ENCODE measurements at regions not wholly inside any gene's neighbourhood (a gene's known extent, or its start where the extent isn't known, plus 50 kb on each side); places are given as distances from the start of the nearest gene placed in this dataset.
"Not testable (repeated sequence)": the region's sequence is repeated elsewhere in the genome, so short reads cannot be mapped to it uniquely, and the experiment has no call there.

DNA sequence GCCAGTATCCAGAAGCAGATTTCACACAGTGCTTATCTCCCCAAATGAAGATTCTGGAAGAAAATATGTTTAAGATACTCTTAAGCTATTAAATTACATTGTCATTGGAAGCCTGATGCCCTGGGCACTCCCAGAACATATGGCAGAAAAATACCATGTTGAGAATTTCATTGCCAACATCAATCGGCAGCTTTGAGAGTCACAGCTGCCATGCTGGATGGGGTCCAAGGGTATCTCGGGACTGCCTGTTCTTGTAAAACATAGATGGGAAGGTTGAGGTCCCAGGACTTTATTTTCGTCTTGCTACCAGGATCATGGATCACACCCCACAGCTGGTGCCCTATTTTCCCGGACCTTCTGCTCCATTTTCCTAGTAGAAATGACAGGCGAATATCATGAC lies 632.5 kb downstream of the SUCLG1 start:
- no peak for DNase-seq
- Mint-ChIP-seq H3K27me3 (ENCODE audit: low read depth) (no peaks in the 10 kb centered on the region), H3K4me1 (ENCODE audit: low read depth) (no peaks in the 10 kb centered on the region), H3K27ac (no peak overlapping the region), H3K9me3 (no peaks in the 10 kb centered on the region), H3K36me3 (ENCODE audit: insufficient read depth in 2 of 2) (no peaks in the 10 kb centered on the region), H3K4me3 (no peak overlapping the region)
- ATAC-seq (replicated peaks in 1 of 2) = no peak

DNA sequence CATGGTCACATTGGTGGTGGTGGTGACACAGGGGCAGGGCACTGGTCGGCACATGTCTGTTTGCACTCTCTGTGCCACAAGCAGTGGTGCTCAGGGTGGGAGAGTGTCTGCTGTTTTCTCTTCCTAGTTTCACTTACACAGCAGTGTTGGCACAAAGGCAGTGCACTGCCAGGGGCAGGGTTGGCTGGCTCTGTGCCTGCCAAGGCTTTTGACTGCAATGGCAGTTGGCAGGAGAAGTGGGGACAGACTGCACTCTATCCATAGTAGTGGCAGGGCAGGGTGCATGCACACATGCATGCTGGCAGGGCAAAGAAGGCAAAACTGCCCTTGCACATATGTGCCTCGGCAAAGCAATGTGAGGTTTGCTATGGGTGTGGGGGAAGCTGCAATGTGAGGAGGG lies 635.9 kb downstream of the SUCLG1 start:
- H3K27ac Mint-ChIP-seq = no peak overlapping the region
- no peaks in the 10 kb centered on the region for H3K9me3 Mint-ChIP-seq
- H3K36me3 Mint-ChIP-seq (ENCODE audit: insufficient read depth in 2 of 2) = no peaks in the 10 kb centered on the region
- no peaks in the 10 kb centered on the region for H3K4me1 Mint-ChIP-seq (ENCODE audit: low read depth)
- DNase-seq (no peak), ATAC-seq (replicated peaks in 1 of 2) (no peak)
- H3K4me3 Mint-ChIP-seq = no peak overlapping the region
- no peaks in the 10 kb centered on the region for H3K27me3 Mint-ChIP-seq (ENCODE audit: low read depth)

DNA sequence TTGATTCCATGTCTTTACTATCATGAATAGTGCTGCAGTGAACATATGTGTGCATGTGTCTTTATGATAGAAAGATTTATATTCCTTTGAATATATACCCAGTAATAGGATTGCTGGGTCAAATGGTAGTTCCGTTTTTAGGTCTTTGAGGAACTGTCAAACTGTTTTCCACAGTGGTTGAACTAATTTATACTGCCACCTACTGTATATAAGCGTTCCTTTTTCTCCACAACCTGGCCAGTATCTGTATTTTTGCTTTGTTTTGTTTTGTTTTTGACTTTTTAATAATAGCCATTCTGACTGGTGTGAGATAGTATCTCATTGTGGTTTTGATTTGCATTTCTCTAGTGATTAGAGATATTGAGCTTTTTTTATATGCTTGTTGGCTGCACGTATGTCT lies 641.6 kb downstream of the SUCLG1 start:
- Mint-ChIP-seq H3K36me3 (ENCODE audit: insufficient read depth in 2 of 2) (no peaks in the 10 kb centered on the region), H3K27me3 (ENCODE audit: low read depth) (no peaks in the 10 kb centered on the region), H3K27ac (no peak overlapping the region), H3K9me3 (no peaks in the 10 kb centered on the region), H3K4me1 (ENCODE audit: low read depth) (no peaks in the 10 kb centered on the region), H3K4me3 (no peak overlapping the region)
- DNase-seq (no peak), ATAC-seq (replicated peaks in 1 of 2) (no peak)

DNA sequence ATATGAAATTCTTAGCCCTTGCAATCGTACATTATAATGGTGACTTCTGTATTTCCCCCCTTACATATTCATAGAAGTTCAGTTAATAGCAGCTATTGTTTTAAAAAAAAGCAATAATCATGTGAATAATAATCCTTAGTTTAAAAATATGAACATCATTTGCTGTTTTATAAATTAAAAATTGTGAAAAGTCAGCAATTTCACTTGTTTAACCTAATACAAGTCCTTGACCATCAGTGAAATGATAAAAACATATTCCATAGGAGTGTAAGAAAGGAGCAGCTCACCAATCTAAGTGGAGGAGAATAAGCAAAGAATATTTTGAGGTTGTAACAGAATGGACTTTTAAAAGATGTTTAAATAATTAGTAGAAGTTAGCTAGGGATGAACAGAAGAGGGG lies 650.2 kb downstream of the SUCLG1 start:
- ATAC-seq (replicated peaks in 1 of 2) (no peak), DNase-seq (no peak)
- Mint-ChIP-seq H3K4me3 (no peak overlapping the region), H3K27me3 (ENCODE audit: low read depth) (no peaks in the 10 kb centered on the region), H3K4me1 (ENCODE audit: low read depth) (no peaks in the 10 kb centered on the region), H3K9me3 (no peaks in the 10 kb centered on the region), H3K27ac (no peak overlapping the region), H3K36me3 (ENCODE audit: insufficient read depth in 2 of 2) (no peaks in the 10 kb centered on the region)

DNA sequence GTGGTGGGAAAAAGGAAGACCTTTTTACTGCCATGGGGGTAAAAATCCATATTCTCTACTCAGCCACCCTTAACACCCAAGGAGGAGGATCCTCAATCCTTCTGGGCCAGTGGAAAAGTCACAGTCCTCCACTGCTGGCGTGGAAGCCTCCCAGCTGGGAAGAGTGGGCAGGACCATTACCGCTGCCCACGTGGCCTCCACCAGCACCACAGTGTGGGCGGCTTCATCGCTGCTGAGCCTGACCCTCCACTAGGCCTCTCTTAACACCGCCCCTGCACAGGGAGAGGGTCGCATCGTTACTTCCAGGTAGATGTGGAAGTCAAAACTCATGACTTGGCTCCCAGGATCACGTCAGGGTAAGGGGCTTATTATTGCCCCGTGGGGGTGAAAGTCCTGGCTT lies 656.5 kb downstream of the SUCLG1 start:
- DNase-seq (no peak), ATAC-seq (replicated peaks in 1 of 2) (no peak)
- Mint-ChIP-seq H3K9me3 (no peaks in the 10 kb centered on the region), H3K27ac (no peak overlapping the region), H3K27me3 (ENCODE audit: low read depth) (no peaks in the 10 kb centered on the region), H3K4me3 (no peak overlapping the region), H3K4me1 (ENCODE audit: low read depth) (no peaks in the 10 kb centered on the region), H3K36me3 (ENCODE audit: insufficient read depth in 2 of 2) (no peaks in the 10 kb centered on the region)

DNA sequence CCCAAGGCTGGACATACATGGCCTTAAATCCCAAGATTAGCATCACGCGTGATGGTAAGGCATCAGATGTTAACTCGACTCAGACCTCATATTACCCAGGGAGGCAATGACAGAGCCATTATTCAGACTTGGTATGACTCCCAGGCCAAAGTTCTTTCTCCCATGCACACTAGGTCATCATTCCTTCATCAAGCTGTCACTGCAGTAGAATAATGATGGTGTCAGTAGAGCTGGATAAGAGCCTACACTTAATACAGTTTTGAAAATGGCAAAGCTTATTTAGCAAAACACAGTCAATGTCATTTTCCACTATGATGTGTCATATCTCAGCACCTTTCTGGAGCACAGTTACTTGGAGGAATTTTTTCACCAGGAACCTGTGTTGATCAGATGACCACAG lies 663.3 kb downstream of the SUCLG1 start:
- no peaks in the 10 kb centered on the region for H3K9me3 Mint-ChIP-seq
- H3K36me3 Mint-ChIP-seq (ENCODE audit: insufficient read depth in 2 of 2) = no peaks in the 10 kb centered on the region
- no peaks in the 10 kb centered on the region for H3K27me3 Mint-ChIP-seq (ENCODE audit: low read depth)
- H3K4me3 Mint-ChIP-seq = no peak overlapping the region
- DNase-seq = no peak
- ATAC-seq (replicated peaks in 1 of 2) = no peak
- no peaks in the 10 kb centered on the region for H3K4me1 Mint-ChIP-seq (ENCODE audit: low read depth)
- no peak overlapping the region for H3K27ac Mint-ChIP-seq

DNA sequence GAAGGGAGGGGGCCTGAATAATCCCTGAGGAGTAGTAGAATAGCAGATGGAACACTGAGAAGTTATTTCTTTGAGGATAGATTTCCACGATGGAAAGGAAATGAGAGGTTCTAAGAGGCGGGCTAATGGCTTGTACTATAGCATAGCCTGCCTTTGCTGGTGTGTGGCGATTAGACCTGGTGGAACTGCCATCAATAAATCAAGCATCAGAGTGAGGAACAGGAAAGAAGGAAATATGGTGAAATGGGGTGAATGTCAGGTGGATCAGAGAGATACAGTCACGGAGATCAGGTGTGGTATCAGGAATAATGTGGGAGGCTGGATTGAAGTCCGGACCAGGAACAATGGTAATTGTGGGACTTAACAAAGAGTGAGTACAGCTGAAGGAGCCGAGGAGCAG lies 668.6 kb downstream of the SUCLG1 start:
- ATAC-seq (replicated peaks in 1 of 2); H3K9me3 Mint-ChIP-seq; H3K4me1 Mint-ChIP-seq (ENCODE audit: low read depth); H3K4me3 Mint-ChIP-seq; H3K27me3 Mint-ChIP-seq (ENCODE audit: low read depth); H3K36me3 Mint-ChIP-seq (ENCODE audit: insufficient read depth in 2 of 2); H3K27ac Mint-ChIP-seq; DNase-seq: not testable (repeated sequence)

DNA sequence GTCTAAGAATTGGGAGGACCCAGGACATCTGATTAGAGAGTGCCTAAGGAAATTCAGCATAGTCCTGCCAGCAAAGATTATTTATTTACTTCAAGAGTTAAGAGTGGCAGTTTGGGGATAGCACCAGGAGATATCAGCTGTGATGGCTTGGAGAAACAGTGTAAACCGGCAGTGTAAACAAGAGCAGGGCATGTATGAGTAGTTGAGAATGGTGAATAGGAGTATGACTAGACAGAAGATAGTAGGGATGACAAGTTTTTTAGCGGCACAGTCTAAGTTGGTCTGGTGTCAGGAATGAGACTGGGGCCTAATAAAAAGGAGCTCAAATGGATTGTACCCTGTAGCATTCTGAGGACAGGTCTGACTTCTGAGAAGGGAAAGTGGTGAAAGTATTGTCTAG lies 669.4 kb downstream of the SUCLG1 start:
- H3K9me3 Mint-ChIP-seq; H3K4me1 Mint-ChIP-seq (ENCODE audit: low read depth); H3K27ac Mint-ChIP-seq; ATAC-seq (replicated peaks in 1 of 2); H3K36me3 Mint-ChIP-seq (ENCODE audit: insufficient read depth in 2 of 2); H3K4me3 Mint-ChIP-seq; DNase-seq; H3K27me3 Mint-ChIP-seq (ENCODE audit: low read depth): not testable (repeated sequence)

DNA sequence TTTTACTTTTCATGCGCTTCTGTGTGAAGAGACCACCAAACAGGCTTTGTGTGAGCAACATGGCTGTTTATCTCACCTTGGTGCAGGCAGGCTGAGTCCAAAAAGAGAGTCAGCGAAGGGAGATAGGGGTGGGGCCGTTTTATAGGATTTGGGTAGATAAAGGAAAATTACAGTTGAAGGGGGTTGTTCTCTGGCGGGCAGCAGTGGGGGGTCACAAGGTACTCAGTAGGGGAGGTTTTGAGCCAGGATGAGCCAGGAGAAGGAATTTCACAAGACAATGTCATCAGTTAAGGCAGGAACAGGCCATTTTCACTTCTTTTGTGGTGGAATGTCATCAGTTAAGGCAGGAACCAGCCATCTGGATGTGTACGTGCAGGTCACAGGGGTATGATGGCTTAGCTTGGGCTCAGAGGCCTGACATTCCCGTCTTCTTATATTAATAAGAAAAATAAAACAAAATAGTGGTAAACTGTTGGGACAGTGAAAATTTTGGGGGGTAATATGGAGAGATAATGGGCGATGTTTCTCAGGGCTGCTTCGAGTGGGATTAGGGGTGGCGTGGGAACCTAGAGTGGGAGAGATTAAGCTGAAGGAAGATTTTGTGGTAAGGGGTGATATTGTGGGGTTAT lies 670.0 kb downstream of the SUCLG1 start:
- H3K9me3 Mint-ChIP-seq; H3K4me1 Mint-ChIP-seq (ENCODE audit: low read depth); H3K27me3 Mint-ChIP-seq (ENCODE audit: low read depth); H3K27ac Mint-ChIP-seq; DNase-seq; H3K4me3 Mint-ChIP-seq; H3K36me3 Mint-ChIP-seq (ENCODE audit: insufficient read depth in 2 of 2); ATAC-seq (replicated peaks in 1 of 2): not testable (repeated sequence)

DNA sequence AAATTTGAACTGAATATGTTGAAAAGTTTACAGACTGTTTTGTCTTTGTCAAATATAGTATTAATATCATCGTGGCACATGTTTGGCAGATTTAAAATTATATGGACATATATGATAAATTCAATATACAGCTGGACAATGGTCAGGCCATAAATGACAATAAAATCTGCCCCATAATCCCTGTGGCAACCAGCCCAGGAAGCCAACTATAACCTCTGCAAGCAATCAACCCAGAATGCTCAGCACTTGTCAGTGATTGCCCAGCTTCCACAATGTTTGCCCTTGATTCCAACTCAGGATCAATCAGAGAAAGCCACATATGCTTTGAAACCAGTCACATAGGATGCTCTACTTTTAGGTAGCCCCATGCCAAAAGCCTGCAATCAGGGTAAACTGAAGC lies 671.9 kb downstream of the SUCLG1 start:
- H3K4me3 Mint-ChIP-seq = no peak overlapping the region
- H3K4me1 Mint-ChIP-seq (ENCODE audit: low read depth) = no peaks in the 10 kb centered on the region
- H3K9me3 Mint-ChIP-seq = peaks cover 0 to 3% of the 10 kb centered on the region in 2 donors
- H3K27me3 Mint-ChIP-seq (ENCODE audit: low read depth) = no peaks in the 10 kb centered on the region
- H3K27ac Mint-ChIP-seq = no peak overlapping the region
- no peaks in the 10 kb centered on the region for H3K36me3 Mint-ChIP-seq (ENCODE audit: insufficient read depth in 2 of 2)
- DNase-seq (no peak), ATAC-seq (replicated peaks in 1 of 2) (no peak)

DNA sequence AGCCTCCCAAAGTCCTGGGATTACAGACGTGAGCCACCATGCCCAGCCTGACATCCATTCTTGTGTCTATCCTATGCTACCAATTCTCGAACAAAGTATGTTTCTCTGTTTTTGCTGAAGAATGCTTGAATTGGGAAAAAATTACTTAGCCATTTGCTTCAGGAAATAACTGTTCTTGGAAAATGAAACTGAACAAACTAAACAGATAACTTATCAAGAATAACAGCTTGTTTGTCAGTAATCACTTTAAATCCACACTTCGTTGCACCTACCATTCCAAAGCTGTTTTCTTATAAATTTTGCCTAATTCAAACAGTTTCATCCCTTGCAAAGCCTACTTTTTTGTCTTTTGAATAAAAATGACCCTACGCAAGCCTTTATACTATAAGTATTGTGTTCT lies 672.9 kb downstream of the SUCLG1 start:
- DNase-seq = no peak
- Mint-ChIP-seq H3K27me3 (ENCODE audit: low read depth) (no peaks in the 10 kb centered on the region), H3K9me3 (peaks cover 0 to 6% of the 10 kb centered on the region in 2 donors), H3K4me1 (ENCODE audit: low read depth) (no peaks in the 10 kb centered on the region), H3K27ac (no peak overlapping the region), H3K36me3 (ENCODE audit: insufficient read depth in 2 of 2) (no peaks in the 10 kb centered on the region), H3K4me3 (no peak overlapping the region)
- ATAC-seq (replicated peaks in 1 of 2) = no peak

DNA sequence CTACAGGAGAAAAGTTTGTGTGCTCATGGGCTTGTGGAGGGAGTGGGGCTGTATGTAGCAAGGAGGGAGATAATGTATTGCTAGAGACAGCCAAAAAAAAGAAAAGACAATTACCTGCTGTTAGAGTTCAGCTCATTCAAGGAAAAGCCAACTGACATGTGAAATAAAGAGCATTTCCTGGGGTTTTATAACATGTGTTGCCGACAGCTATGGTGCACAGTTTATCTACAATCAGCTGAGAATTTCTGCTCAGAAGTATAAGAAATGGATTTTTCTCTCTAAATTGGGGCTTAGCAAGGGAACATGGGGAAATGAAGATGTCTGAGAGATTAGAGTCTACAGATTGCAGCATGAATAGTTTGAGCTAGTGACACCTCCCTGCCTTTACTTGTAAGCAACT lies 674.1 kb downstream of the SUCLG1 start:
- Mint-ChIP-seq H3K27me3 (ENCODE audit: low read depth) (no peaks in the 10 kb centered on the region), H3K4me3 (no peak overlapping the region), H3K4me1 (ENCODE audit: low read depth) (no peaks in the 10 kb centered on the region), H3K9me3 (peaks cover 2 to 6% of the 10 kb centered on the region in 2 donors), H3K27ac (no peak overlapping the region), H3K36me3 (ENCODE audit: insufficient read depth in 2 of 2) (no peaks in the 10 kb centered on the region)
- DNase-seq (no peak), ATAC-seq (replicated peaks in 1 of 2) (no peak)

DNA sequence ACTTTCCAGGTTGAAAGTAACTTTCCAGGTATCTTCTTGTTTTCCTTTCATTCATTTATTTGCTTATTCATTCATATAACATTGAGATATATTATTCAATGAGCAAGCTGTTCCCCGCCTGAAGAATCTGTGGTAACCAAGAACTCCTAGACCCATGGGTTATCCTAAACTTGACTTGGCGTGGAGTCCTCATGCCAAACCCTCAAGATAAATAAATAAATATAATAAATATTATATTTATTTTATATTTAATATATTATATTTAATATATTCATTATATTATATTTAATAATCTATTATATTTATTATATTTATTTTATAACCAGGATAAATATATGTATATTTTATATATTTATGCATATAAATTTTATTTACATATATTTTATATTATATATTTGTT lies 674.8 kb downstream of the SUCLG1 start:
- H3K27ac Mint-ChIP-seq = no peak overlapping the region
- peaks cover 2 to 4% of the 10 kb centered on the region in 2 donors for H3K9me3 Mint-ChIP-seq
- no peaks in the 10 kb centered on the region for H3K4me1 Mint-ChIP-seq (ENCODE audit: low read depth)
- H3K27me3 Mint-ChIP-seq (ENCODE audit: low read depth) = no peaks in the 10 kb centered on the region
- H3K4me3 Mint-ChIP-seq = no peak overlapping the region
- DNase-seq = no peak
- no peak for ATAC-seq (replicated peaks in 1 of 2)
- H3K36me3 Mint-ChIP-seq (ENCODE audit: insufficient read depth in 2 of 2) = no peaks in the 10 kb centered on the region

DNA sequence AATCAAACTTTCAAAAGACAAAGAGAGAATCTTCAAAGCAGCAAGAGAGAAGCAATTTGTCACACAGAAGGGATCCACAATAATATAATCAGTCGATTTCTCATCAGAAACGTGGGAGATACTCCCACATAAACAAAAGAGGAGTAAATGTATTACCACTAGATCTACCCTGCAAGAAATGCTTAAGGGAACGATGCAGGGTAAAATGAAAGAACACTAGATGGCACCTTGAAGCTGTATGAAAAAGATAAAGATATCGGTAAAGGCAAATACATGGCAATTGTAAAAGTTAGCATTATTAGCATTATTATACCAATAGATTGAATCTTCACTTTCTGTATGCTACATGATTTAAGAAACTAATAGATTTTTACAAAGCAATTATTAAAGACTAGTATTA lies 677.0 kb downstream of the SUCLG1 start:
- no peaks in the 10 kb centered on the region for H3K4me1 Mint-ChIP-seq (ENCODE audit: low read depth)
- H3K36me3 Mint-ChIP-seq (ENCODE audit: insufficient read depth in 2 of 2) = no peaks in the 10 kb centered on the region
- H3K27ac Mint-ChIP-seq = no peak overlapping the region
- peaks cover 2 to 4% of the 10 kb centered on the region in 2 donors for H3K9me3 Mint-ChIP-seq
- DNase-seq (no peak), ATAC-seq (replicated peaks in 1 of 2) (no peak)
- H3K4me3 Mint-ChIP-seq = no peak overlapping the region
- H3K27me3 Mint-ChIP-seq (ENCODE audit: low read depth) = no peaks in the 10 kb centered on the region
